ENCODE measurements at regions not wholly inside any gene's neighbourhood (a gene's known extent, or its start where the extent isn't known, plus 50 kb on each side); places are given as distances from the start of the nearest gene placed in this dataset.

- Histone ChIP-seq H3K4me3 (replicated peaks in 1 of 3; ENCODE audit: low read depth in 2 of 3, low read length in 3 of 3) (no peak overlapping the region), H3K4me1 (ENCODE audit: control insufficient read depth in 1 of 2, insufficient read depth in 2 of 2, low read length in 2 of 2) (no peaks in the 10 kb centered on the region), H2AFZ (ENCODE audit: insufficient read depth, low read depth, low read length, poor library complexity, severe bottlenecking) (no peak overlapping the region), H4K20me1 (ENCODE audit: insufficient read depth, low read length) (no peaks in the 10 kb centered on the region), H3K9ac (ENCODE audit: insufficient read depth, low read length, poor library complexity, severe bottlenecking) (no peak overlapping the region), H3K36me3 (replicated peaks in 1 of 2; ENCODE audit: control insufficient read depth in 1 of 2, insufficient read depth in 2 of 2, low read length in 2 of 2) (no peaks in the 10 kb centered on the region), H3K27ac (ENCODE audit: low read depth in 1 of 2, low read length in 2 of 2) (no peak overlapping the region), H3K79me2 (ENCODE audit: insufficient read depth, low read length) (no peaks in the 10 kb centered on the region), H3K9me3 (replicated peaks in 1 of 2; ENCODE audit: control insufficient read depth in 1 of 2, insufficient read depth in 1 of 2, low read length in 2 of 2) (no peaks in the 10 kb centered on the region), H3K27me3 (ENCODE audit: control insufficient read depth in 2 of 2, insufficient read depth in 2 of 2, low read length in 2 of 2) (no peaks in the 10 kb centered on the region), H3K4me2 (replicated peaks; ENCODE audit: extremely low read depth, low read length, poor library complexity, severe bottlenecking) (no peak overlapping the region)
- Mint-ChIP-seq H3K4me3 (no peak overlapping the region), H3K4me1 (no peaks in the 10 kb centered on the region), H3K36me3 (no peaks in the 10 kb centered on the region), H3K27ac (no peak overlapping the region), H3K9me3 (peaks cover 0 to 10% (median 3%) of the 10 kb centered on the region in 7 donors), H3K27me3 (ENCODE audit: low read depth in 3 of 3) (peaks cover 0 to 2% (median 2%) of the 10 kb centered on the region in 3 donors)
- intact Hi-C loops (cut with micrococcal nuclease): no loop called here
- no peak for DNase-seq
- no peak for TF ChIP-seq CTCF (IDR thresholded peaks at IDR 0.05)
- WGBS (ENCODE audit: insufficient coverage): no CpG with 5 or more reads among the region's 6 CpGs
These were observed 830.4 kb upstream of the FAT3 start for GRCh38 chr11:91394073-91394726.

DNA sequence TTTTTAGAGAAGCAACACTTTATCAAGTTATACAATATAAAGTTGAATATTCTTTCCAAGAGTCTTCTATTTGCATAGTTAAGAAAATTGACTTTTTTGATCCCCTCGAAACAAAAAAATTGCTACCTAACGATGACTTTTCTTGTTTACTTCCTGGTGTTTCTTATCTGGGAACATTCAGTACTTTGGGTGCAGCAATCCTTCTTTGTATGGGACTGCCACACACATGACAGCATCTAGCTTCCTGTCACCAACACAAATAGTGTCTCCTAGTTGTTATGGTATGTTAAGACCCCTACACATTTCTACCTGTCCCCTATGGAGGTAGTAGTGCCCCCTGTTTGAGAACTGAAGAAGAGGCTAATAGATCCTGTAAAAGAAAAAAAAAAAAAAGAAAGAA, 841.7 kb upstream of the FAT3 start:
- intact Hi-C loops (cut with micrococcal nuclease): no loop called here
- Histone ChIP-seq H3K27ac (ENCODE audit: low read depth in 1 of 2, low read length in 2 of 2) (no peak overlapping the region), H3K4me3 (replicated peaks in 1 of 3; ENCODE audit: low read depth in 2 of 3, low read length in 3 of 3) (no peak overlapping the region), H3K4me2 (replicated peaks; ENCODE audit: extremely low read depth, low read length, poor library complexity, severe bottlenecking) (no peak overlapping the region), H3K79me2 (ENCODE audit: insufficient read depth, low read length) (no peaks in the 10 kb centered on the region), H3K4me1 (ENCODE audit: control insufficient read depth in 1 of 2, insufficient read depth in 2 of 2, low read length in 2 of 2) (no peaks in the 10 kb centered on the region), H2AFZ (ENCODE audit: insufficient read depth, low read depth, low read length, poor library complexity, severe bottlenecking) (no peak overlapping the region), H3K36me3 (replicated peaks in 1 of 2; ENCODE audit: control insufficient read depth in 1 of 2, insufficient read depth in 2 of 2, low read length in 2 of 2) (no peaks in the 10 kb centered on the region), H4K20me1 (ENCODE audit: insufficient read depth, low read length) (no peaks in the 10 kb centered on the region), H3K9me3 (replicated peaks in 1 of 2; ENCODE audit: control insufficient read depth in 1 of 2, insufficient read depth in 1 of 2, low read length in 2 of 2) (no peaks in the 10 kb centered on the region), H3K9ac (ENCODE audit: insufficient read depth, low read length, poor library complexity, severe bottlenecking) (no peak overlapping the region), H3K27me3 (ENCODE audit: control insufficient read depth in 2 of 2, insufficient read depth in 2 of 2, low read length in 2 of 2) (no peaks in the 10 kb centered on the region)
- H3K9me3 Mint-ChIP-seq: peaks cover 0 to 2% (median 0%) of the 10 kb centered on the region in 7 donors
- DNase-seq: no peak
- H3K27ac Mint-ChIP-seq: no peak overlapping the region
- H3K36me3 Mint-ChIP-seq: no peaks in the 10 kb centered on the region
- 71% methylated on average over 2 of the region's 2 CpGs for WGBS (ENCODE audit: insufficient coverage)
- H3K4me1 Mint-ChIP-seq: no peaks in the 10 kb centered on the region
- H3K27me3 Mint-ChIP-seq (ENCODE audit: low read depth in 3 of 3): no peaks in the 10 kb centered on the region
- H3K4me3 Mint-ChIP-seq: no peak overlapping the region
- no peak for TF ChIP-seq CTCF (IDR thresholded peaks at IDR 0.05)

Measured in CD14-positive monocyte (primary cell).